ENCODE measurements at regions not wholly inside any gene's neighbourhood (a gene's known extent, or its start where the extent isn't known, plus 50 kb on each side); places are given as distances from the start of the nearest gene placed in this dataset.

DNA sequence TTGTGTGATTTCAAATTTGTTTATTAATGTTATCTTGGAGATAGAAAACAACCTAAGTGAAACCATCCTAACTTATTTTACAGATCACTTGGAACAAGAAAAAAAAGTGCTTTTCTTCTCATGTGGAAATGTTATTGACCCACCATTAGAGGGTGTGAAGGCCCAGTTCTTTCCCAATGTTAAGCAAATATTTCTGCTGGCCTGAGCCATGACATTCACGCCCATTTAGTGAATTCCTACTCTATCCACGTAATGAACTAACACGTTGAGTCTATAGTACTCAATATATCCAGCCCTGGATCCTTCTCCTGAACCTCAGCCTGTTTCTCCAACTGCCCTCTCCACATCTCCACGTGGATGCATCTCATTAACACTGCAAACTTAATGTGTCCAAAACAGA is 180.6 kb upstream of the ZFP64 start:
- TF ChIP-seq, protein P1, sequence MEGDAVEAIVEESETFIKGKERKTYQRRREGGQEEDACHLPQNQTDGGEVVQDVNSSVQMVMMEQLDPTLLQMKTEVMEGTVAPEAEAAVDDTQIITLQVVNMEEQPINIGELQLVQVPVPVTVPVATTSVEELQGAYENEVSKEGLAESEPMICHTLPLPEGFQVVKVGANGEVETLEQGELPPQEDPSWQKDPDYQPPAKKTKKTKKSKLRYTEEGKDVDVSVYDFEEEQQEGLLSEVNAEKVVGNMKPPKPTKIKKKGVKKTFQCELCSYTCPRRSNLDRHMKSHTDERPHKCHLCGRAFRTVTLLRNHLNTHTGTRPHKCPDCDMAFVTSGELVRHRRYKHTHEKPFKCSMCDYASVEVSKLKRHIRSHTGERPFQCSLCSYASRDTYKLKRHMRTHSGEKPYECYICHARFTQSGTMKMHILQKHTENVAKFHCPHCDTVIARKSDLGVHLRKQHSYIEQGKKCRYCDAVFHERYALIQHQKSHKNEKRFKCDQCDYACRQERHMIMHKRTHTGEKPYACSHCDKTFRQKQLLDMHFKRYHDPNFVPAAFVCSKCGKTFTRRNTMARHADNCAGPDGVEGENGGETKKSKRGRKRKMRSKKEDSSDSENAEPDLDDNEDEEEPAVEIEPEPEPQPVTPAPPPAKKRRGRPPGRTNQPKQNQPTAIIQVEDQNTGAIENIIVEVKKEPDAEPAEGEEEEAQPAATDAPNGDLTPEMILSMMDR (IDR thresholded peaks at IDR 0.05; ENCODE audit: borderline replicate concordance, insufficient read depth, low read depth, low read length) = no peak
- H3K4me3 ChIP-seq (ENCODE audit: low read depth, low read length) = no peak overlapping the region

DNA sequence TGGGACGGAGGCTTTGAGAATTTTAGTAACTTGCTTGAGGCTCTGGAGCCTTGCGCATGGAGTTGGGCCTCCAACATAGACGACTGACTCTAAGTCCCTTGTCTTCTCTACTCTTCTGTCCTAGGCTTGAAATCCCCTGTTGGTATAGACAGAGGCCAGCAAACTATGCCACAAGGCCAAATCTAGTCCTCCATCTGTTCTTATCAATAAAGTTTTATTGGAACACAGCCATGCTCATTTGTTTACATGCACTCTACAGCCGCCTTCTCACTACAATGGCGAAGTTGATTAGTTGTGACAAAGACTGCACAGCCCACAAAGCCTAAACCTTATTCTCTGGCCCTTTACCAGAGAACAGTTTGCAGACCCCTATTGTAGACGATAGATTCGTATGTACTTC is 174.1 kb upstream of the ZFP64 start:
- TF ChIP-seq, protein P1 (IDR thresholded peaks at IDR 0.05; ENCODE audit: borderline replicate concordance, insufficient read depth, low read depth, low read length) = no peak

DNA sequence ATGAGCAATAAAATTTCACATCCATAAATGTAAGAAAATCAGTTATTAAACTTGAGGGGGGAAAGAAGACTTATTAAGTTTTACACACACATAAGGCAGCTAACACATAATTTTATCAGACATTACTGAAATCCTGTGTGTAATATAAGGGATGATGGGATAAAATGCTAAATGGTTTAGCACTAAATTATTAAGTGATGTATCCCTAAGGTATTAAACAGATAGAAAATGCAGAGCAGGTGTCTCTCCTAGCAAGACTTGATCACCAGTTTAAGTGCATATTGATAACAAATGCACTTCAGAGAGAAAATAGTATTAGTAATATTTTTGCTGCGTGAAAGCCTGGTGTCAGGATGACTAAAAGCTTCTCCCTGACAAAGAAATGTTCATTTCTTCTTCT is 172.8 kb upstream of the ZFP64 start:
- no peak overlapping the region for H3K4me3 ChIP-seq (ENCODE audit: low read depth, low read length)
- TF ChIP-seq, protein P1 (IDR thresholded peaks at IDR 0.05; ENCODE audit: borderline replicate concordance, insufficient read depth, low read depth, low read length) = no peak

More for the DNA sequence above, 174.1 kb upstream of the ZFP64 start:
- no peak overlapping the region for H3K4me3 ChIP-seq (ENCODE audit: low read depth, low read length)

DNA sequence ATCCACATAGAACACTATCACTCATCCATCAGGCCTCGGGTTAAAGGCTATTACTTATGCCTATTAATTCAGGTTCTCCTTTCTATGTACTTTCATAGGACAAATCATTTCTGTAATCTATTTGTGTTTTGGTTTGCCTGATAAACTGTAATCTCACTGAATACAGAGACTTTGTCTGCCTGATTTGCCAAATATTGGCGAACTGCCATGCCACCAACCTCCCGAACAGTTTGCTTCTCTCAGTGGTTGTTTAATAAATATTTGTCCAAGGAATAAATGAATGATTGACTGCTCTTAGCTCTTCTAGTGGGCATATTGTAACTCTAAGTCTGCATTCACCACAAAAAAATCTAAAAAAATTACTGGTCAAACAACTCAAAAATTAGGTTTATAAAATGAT is 170.1 kb upstream of the ZFP64 start:
- TF ChIP-seq, protein P1 (IDR thresholded peaks at IDR 0.05; ENCODE audit: borderline replicate concordance, insufficient read depth, low read depth, low read length) = no peak
- H3K4me3 ChIP-seq (ENCODE audit: low read depth, low read length) = no peak overlapping the region

DNA sequence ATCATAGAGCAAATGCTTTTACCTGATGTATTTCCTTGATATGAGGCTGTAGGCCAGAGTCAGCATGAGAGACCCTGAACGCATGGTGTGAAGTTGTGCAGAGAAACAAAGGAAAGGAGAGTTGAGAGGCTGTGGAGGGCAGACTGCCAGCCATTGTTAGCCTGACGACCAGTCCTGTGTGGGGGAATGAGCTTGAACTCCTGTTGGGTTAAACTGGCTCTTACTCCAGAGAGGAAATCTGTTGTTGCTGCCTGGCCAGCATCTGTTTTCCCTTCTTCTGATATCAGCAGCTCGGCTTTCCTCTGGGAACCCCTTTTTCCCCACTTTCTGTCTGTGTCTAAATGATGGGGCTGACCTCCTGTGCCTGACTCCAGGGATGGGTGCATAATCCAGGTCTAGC is 158.2 kb upstream of the ZFP64 start:
- no peak overlapping the region for H3K4me3 ChIP-seq (ENCODE audit: low read depth, low read length)
- TF ChIP-seq, protein P1 (IDR thresholded peaks at IDR 0.05; ENCODE audit: borderline replicate concordance, insufficient read depth, low read depth, low read length) = no peak

DNA sequence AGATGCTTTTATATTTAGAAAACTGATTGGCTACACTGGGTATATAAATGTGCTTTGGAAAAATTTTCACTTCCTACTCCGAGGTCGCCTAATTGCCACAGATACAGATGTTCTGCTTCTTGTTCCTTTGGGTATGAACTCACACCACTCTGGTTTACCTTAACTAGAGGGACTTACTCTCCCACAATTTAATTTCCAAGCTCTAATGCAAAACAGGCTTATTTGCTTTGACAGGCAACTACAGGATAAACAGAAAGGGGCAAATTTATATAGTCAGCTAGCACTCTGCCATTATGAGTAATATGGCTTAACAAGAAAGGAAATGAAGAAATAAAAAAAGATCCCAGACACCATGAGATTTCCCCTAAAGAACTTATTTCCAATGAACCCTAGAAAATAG is 156.9 kb upstream of the ZFP64 start:
- TF ChIP-seq, protein P1 (IDR thresholded peaks at IDR 0.05; ENCODE audit: borderline replicate concordance, insufficient read depth, low read depth, low read length) = no peak
- no peak overlapping the region for H3K4me3 ChIP-seq (ENCODE audit: low read depth, low read length)

DNA sequence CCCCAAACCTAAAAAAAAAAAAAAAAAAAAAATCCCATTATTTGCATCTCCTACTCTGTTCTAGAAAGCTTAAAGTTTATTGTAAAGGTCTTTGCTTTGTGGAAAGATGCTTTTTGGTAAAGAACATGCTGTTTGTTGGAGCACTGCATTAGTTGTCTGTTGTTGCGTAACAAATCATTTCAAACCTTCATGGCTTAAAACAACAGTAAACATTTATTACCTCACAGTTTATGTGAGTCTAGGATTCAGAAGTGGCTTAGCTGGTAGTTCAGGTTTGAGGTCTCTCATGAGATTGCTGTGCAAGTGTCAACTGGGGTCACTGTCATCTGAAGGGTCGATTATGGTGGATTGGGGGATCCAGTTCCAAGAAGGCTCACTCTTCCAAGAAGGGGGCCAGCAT is 155.2 kb upstream of the ZFP64 start:
- TF ChIP-seq, protein P1 (IDR thresholded peaks at IDR 0.05; ENCODE audit: borderline replicate concordance, insufficient read depth, low read depth, low read length) = no peak
- H3K4me3 ChIP-seq (ENCODE audit: low read depth, low read length) = no peak overlapping the region

Measured in GM12875 (cell line).